ENCODE measurements at regions not wholly inside any gene's neighbourhood (a gene's known extent, or its start where the extent isn't known, plus 50 kb on each side); places are given as distances from the start of the nearest gene placed in this dataset.

DNA sequence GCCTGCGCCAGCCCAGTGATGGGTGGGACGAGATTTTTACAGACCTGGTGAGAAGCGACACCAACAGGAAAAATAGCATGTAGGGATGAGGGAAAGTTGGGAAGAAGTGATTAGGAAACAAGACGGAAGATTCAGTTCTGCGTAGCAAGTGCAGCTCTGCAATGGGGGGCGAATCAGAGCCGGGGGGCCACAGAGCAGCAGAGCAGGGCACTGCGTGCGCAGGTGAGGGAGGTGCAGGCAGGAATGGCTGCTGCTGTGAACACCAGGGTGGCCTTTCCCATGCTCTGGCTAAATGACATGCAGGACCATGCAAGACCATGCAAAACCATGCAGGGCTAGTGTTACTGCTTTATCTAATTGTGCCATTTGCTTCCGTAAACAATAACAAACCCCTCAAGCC, 442.7 kb upstream of the FRG1 start:
- H3K36me3 ChIP-seq (replicated peaks; ENCODE audit: low read depth, low read length), result no peaks in the 10 kb centered on the region
- H2AFZ ChIP-seq (ENCODE audit: low read depth, low read length), result no peak overlapping the region
- TF ChIP-seq EZH2phosphoT487 (IDR thresholded peaks at IDR 0.05; ENCODE audit: low read depth), result no peak
- TF ChIP-seq, protein P1, sequence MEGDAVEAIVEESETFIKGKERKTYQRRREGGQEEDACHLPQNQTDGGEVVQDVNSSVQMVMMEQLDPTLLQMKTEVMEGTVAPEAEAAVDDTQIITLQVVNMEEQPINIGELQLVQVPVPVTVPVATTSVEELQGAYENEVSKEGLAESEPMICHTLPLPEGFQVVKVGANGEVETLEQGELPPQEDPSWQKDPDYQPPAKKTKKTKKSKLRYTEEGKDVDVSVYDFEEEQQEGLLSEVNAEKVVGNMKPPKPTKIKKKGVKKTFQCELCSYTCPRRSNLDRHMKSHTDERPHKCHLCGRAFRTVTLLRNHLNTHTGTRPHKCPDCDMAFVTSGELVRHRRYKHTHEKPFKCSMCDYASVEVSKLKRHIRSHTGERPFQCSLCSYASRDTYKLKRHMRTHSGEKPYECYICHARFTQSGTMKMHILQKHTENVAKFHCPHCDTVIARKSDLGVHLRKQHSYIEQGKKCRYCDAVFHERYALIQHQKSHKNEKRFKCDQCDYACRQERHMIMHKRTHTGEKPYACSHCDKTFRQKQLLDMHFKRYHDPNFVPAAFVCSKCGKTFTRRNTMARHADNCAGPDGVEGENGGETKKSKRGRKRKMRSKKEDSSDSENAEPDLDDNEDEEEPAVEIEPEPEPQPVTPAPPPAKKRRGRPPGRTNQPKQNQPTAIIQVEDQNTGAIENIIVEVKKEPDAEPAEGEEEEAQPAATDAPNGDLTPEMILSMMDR (IDR thresholded peaks at IDR 0.05; ENCODE audit: low read depth, low read length), result no peak
- H4K20me1 ChIP-seq (ENCODE audit: insufficient read depth, low read length), result no peaks in the 10 kb centered on the region
- no peaks in the 10 kb centered on the region for H3K27me3 ChIP-seq (ENCODE audit: low read depth, low read length)
- no peak overlapping the region for H3K4me2 ChIP-seq (ENCODE audit: low read length)
- H3K79me2 ChIP-seq (ENCODE audit: low read length), result no peaks in the 10 kb centered on the region
- H3K9ac ChIP-seq (ENCODE audit: low read length), result no peak overlapping the region
- H3K9me3 ChIP-seq (ENCODE audit: insufficient read depth, low read length), result no peaks in the 10 kb centered on the region
- no peak overlapping the region for H3K27ac ChIP-seq (ENCODE audit: low read length)
- no peak overlapping the region for H3K4me3 ChIP-seq (ENCODE audit: low read length)
- peaks cover 8% of the 10 kb centered on the region for H3K4me1 ChIP-seq (ENCODE audit: low read length)

DNA sequence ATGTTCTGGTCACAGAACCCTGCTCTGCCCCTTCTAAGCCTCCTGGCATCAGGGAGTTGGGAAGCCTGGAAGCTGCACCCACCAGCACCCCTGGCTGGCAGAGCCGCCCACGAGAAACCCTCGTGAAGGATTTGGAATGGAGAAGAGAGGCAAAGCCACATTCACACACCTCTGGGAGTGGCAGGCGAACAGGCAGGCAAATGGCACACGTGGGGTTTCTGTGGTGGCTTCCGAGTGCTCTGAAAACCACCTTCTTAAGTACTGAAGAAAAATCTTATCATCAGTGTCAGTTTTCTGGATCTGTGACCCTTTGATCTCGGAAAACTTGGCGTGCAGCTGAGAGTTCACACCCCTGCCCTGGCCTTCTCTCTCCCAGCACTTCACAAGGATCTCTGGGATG, 442.2 kb upstream of the FRG1 start:
- no peaks in the 10 kb centered on the region for H3K36me3 ChIP-seq (replicated peaks; ENCODE audit: low read depth, low read length)
- no peak overlapping the region for H3K9ac ChIP-seq (ENCODE audit: low read length)
- H2AFZ ChIP-seq (ENCODE audit: low read depth, low read length), result no peak overlapping the region
- H3K9me3 ChIP-seq (ENCODE audit: insufficient read depth, low read length), result no peaks in the 10 kb centered on the region
- no peak overlapping the region for H3K4me3 ChIP-seq (ENCODE audit: low read length)
- TF ChIP-seq, protein P1 (IDR thresholded peaks at IDR 0.05; ENCODE audit: low read depth, low read length), result no peak
- TF ChIP-seq EZH2phosphoT487 (IDR thresholded peaks at IDR 0.05; ENCODE audit: low read depth), result no peak
- no peaks in the 10 kb centered on the region for H3K79me2 ChIP-seq (ENCODE audit: low read length)
- no peaks in the 10 kb centered on the region for H3K27me3 ChIP-seq (ENCODE audit: low read depth, low read length)
- no peak overlapping the region for H3K27ac ChIP-seq (ENCODE audit: low read length)
- peaks cover 11% of the 10 kb centered on the region for H3K4me1 ChIP-seq (ENCODE audit: low read length)
- no peak overlapping the region for H3K4me2 ChIP-seq (ENCODE audit: low read length)
- no peaks in the 10 kb centered on the region for H4K20me1 ChIP-seq (ENCODE audit: insufficient read depth, low read length)

DNA sequence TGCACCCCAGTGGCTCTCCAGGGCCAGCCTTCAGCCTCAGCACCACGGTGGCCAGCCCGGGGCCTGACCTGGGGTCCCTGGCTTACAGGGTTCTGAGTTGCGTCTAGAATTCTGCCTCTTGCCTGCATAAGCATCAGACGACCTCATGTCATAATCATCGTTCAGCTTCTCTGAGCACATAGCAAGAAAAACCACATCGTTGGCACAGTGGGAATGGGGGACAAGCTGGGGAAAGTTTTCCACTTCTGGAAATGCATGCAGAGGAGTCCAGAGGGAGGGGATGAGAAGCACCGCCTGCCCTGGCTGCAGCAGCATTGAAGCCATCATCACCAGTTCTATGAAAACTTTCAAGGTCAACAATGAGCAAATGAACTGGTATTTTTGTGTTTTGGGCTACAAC, 441.0 kb upstream of the FRG1 start:
- H3K9ac ChIP-seq (ENCODE audit: low read length), result no peak overlapping the region
- H3K4me3 ChIP-seq (ENCODE audit: low read length), result no peak overlapping the region
- no peak for TF ChIP-seq EZH2phosphoT487 (IDR thresholded peaks at IDR 0.05; ENCODE audit: low read depth)
- TF ChIP-seq, protein P1 (IDR thresholded peaks at IDR 0.05; ENCODE audit: low read depth, low read length), result no peak
- H3K9me3 ChIP-seq (ENCODE audit: insufficient read depth, low read length), result no peaks in the 10 kb centered on the region
- H3K4me2 ChIP-seq (ENCODE audit: low read length), result no peak overlapping the region
- peaks cover 22% of the 10 kb centered on the region for H3K4me1 ChIP-seq (ENCODE audit: low read length)
- no peaks in the 10 kb centered on the region for H3K79me2 ChIP-seq (ENCODE audit: low read length)
- H3K27me3 ChIP-seq (ENCODE audit: low read depth, low read length), result no peaks in the 10 kb centered on the region
- no peaks in the 10 kb centered on the region for H4K20me1 ChIP-seq (ENCODE audit: insufficient read depth, low read length)
- H3K27ac ChIP-seq (ENCODE audit: low read length), result no peak overlapping the region
- H3K36me3 ChIP-seq (replicated peaks; ENCODE audit: low read depth, low read length), result no peaks in the 10 kb centered on the region
- no peak overlapping the region for H2AFZ ChIP-seq (ENCODE audit: low read depth, low read length)

DNA sequence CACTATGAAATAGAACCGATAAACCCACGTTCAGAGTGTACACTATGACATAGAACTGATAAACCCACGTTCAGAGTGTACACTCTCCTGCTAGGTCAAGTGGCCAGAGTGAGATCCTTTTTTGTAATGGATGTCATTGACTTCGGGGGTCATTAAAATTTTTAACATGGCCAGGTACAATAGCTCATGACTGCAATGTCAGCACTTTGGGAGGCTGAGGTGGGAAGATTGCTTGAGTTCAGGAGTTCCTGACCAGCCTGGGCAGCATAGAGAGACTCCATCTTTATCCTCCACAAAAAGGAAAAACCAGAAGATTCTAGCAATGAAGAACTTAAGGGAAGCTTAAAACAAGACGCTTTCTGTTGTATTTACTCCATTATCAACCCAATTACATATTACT, 439.7 kb upstream of the FRG1 start:
- Histone ChIP-seq H3K9me3 (ENCODE audit: insufficient read depth, low read length) (no peaks in the 10 kb centered on the region), H3K4me3 (ENCODE audit: low read length) (no peak overlapping the region), H3K9ac (ENCODE audit: low read length) (no peak overlapping the region), H4K20me1 (ENCODE audit: insufficient read depth, low read length) (no peaks in the 10 kb centered on the region), H2AFZ (ENCODE audit: low read depth, low read length) (no peak overlapping the region), H3K27ac (ENCODE audit: low read length) (no peak overlapping the region), H3K4me2 (ENCODE audit: low read length) (no peak overlapping the region), H3K27me3 (ENCODE audit: low read depth, low read length) (no peaks in the 10 kb centered on the region), H3K4me1 (ENCODE audit: low read length) (peaks cover 22% of the 10 kb centered on the region), H3K36me3 (replicated peaks; ENCODE audit: low read depth, low read length) (no peaks in the 10 kb centered on the region), H3K79me2 (ENCODE audit: low read length) (no peaks in the 10 kb centered on the region)
- no peak for TF ChIP-seq EZH2phosphoT487 (IDR thresholded peaks at IDR 0.05; ENCODE audit: low read depth)
